ENCODE measurements at regions not wholly inside any gene's neighbourhood (a gene's known extent, or its start where the extent isn't known, plus 50 kb on each side); places are given as distances from the start of the nearest gene placed in this dataset.

DNA sequence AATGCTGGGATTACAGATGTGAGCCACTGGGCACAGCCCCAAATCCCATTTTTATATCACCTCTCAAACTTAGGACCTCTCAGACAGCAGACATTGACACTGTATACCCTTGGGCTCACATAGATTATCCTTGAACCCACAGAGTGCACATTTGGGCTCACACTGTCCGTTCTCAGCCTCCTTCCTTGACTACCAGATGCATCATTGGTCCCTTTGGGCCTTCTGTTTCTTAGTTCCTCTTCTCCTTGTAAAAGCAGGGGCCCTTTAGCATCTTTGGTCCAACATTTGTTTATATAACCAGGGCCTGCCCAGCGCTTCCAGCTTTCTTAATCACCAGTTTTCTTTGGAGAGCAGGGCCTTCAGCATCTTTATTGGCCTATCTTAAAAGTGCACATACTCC lies 126.2 kb downstream of the SEC61B start (continued):
- TF ChIP-seq KDM4A (IDR thresholded peaks at IDR 0.05; ENCODE audit: low read depth, low read length, severe bottlenecking): no peak
- no peak for TF ChIP-seq MAFK (IDR thresholded peaks at IDR 0.05; ENCODE audit: low read depth, low read length)
- TF ChIP-seq RXRA (IDR thresholded peaks at IDR 0.05; ENCODE audit: insufficient read depth, low read depth, low read length): no peak
